ENCODE measurements at regions not wholly inside any gene's neighbourhood (a gene's known extent, or its start where the extent isn't known, plus 50 kb on each side); places are given as distances from the start of the nearest gene placed in this dataset.

DNA sequence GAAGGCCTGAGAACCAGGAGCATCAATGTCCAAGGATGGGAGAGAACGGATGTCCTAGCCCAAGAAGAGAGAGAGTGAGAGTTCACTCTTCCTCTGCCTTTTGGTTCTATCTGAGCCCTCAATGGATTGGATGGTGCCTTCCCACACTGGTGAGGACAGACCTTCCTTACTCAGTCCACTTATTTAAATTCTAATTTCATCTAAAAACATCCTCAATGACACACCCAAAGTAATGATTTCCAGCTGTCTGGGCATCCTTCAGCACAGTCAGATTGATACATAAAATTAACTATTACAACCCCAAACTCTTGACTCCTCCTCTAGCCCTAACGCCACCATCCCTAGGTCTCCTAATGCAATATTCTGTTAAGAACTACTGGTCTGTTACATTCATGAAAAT lies 122.0 kb downstream of the GAS1 start:
- no peak overlapping the region for H2BK20ac ChIP-seq (ENCODE audit: low read depth, low read length)
- H2AK9ac ChIP-seq (replicated peaks; ENCODE audit: low read depth, low read length, poor library complexity): no peak overlapping the region
- DNase-seq: no peak
- H3K9ac ChIP-seq (ENCODE audit: low read depth, low read length): no peak overlapping the region
- H3K9me1 ChIP-seq (ENCODE audit: insufficient read depth, low read length): no peaks in the 10 kb centered on the region
- no CpG with 5 or more reads among the region's 2 CpGs for WGBS, 2 experiments (ENCODE audit: extremely low coverage in 2 of 2, insufficient read length in 1 of 2)
- peaks cover 11% of the 10 kb centered on the region for H3K9me3 ChIP-seq (ENCODE audit: control insufficient read depth, insufficient read depth, low read length)
- H4K20me1 ChIP-seq (ENCODE audit: insufficient read depth, low read length): no peaks in the 10 kb centered on the region
- no peaks in the 10 kb centered on the region for H3K79me1 ChIP-seq (ENCODE audit: low read depth in 1 of 2, low read length in 2 of 2)
- intact Hi-C loops (cut with micrococcal nuclease) (loop anchor here (5.0 kb wide), 1 partner anchor 1402 kb away; no protein-coding TSS in a partner anchor), in situ Hi-C loops (cut with MboI; ENCODE audit: low sequenced_read_pairs) (no loop called here), dilution Hi-C loops (cut with HindIII; ENCODE audit: low sequenced_read_pairs, unreplicated experiment) (no loop called here)
- peaks cover 8% of the 10 kb centered on the region for H3K27me3 ChIP-seq (ENCODE audit: control insufficient read depth, insufficient read depth, low read length)
- peaks cover 12% of the 10 kb centered on the region for H3K4me1 ChIP-seq (ENCODE audit: control insufficient read depth, insufficient read depth, low read length)
- H3K4me2 ChIP-seq (ENCODE audit: low read depth, low read length): no peak overlapping the region
- H4K91ac ChIP-seq (ENCODE audit: insufficient read depth, low read depth, low read length): no peak overlapping the region
- no peaks in the 10 kb centered on the region for H3K36me3 ChIP-seq (ENCODE audit: control insufficient read depth, insufficient read depth, low read length)
- TF ChIP-seq RAD21 (IDR thresholded peaks at IDR 0.05; ENCODE audit: low read length) (no peak), CHD1 (IDR thresholded peaks at IDR 0.05; ENCODE audit: low read depth, low read length) (no peak), BHLHE40 (IDR thresholded peaks at IDR 0.05; ENCODE audit: low read depth, low read length) (no peak), SMC3 (IDR thresholded peaks at IDR 0.05; ENCODE audit: low read depth, low read length) (no peak), CEBPB (IDR thresholded peaks at IDR 0.05; ENCODE audit: low read depth, low read length) (no peak), FOS (IDR thresholded peaks at IDR 0.05; ENCODE audit: low read depth, low read length) (no peak), POLR2A (IDR thresholded peaks at IDR 0.05; ENCODE audit: low read depth, low read length) (no peak), MAZ (IDR thresholded peaks at IDR 0.05; ENCODE audit: borderline replicate concordance, low read depth, low read length) (no peak), NFE2L2 (IDR thresholded peaks at IDR 0.05; ENCODE audit: low read depth, low read length) (no peak), RFX5 (IDR thresholded peaks at IDR 0.05; ENCODE audit: low read depth, low read length) (no peak), MAFK (IDR thresholded peaks at IDR 0.05; ENCODE audit: low read depth, low read length) (no peak), MXI1 (IDR thresholded peaks at IDR 0.05; ENCODE audit: borderline replicate concordance, low read depth, low read length) (no peak), RCOR1 (IDR thresholded peaks at IDR 0.05; ENCODE audit: insufficient replicate concordance, low read length) (no peak)
- TF ChIP-seq, protein P1, sequence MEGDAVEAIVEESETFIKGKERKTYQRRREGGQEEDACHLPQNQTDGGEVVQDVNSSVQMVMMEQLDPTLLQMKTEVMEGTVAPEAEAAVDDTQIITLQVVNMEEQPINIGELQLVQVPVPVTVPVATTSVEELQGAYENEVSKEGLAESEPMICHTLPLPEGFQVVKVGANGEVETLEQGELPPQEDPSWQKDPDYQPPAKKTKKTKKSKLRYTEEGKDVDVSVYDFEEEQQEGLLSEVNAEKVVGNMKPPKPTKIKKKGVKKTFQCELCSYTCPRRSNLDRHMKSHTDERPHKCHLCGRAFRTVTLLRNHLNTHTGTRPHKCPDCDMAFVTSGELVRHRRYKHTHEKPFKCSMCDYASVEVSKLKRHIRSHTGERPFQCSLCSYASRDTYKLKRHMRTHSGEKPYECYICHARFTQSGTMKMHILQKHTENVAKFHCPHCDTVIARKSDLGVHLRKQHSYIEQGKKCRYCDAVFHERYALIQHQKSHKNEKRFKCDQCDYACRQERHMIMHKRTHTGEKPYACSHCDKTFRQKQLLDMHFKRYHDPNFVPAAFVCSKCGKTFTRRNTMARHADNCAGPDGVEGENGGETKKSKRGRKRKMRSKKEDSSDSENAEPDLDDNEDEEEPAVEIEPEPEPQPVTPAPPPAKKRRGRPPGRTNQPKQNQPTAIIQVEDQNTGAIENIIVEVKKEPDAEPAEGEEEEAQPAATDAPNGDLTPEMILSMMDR (conservative IDR thresholded peaks at IDR 0.05; ENCODE audit: low read depth, low read length): no peak
- TF ChIP-seq, protein P2, sequence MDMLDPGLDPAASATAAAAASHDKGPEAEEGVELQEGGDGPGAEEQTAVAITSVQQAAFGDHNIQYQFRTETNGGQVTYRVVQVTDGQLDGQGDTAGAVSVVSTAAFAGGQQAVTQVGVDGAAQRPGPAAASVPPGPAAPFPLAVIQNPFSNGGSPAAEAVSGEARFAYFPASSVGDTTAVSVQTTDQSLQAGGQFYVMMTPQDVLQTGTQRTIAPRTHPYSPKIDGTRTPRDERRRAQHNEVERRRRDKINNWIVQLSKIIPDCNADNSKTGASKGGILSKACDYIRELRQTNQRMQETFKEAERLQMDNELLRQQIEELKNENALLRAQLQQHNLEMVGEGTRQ (IDR thresholded peaks at IDR 0.05; ENCODE audit: low read depth, low read length): no peak
- TF ChIP-seq, protein P3, sequence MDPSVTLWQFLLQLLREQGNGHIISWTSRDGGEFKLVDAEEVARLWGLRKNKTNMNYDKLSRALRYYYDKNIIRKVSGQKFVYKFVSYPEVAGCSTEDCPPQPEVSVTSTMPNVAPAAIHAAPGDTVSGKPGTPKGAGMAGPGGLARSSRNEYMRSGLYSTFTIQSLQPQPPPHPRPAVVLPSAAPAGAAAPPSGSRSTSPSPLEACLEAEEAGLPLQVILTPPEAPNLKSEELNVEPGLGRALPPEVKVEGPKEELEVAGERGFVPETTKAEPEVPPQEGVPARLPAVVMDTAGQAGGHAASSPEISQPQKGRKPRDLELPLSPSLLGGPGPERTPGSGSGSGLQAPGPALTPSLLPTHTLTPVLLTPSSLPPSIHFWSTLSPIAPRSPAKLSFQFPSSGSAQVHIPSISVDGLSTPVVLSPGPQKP (IDR thresholded peaks at IDR 0.05; ENCODE audit: borderline replicate concordance, low read depth, low read length): no peak
- no peak overlapping the region for H4K8ac ChIP-seq (ENCODE audit: low read depth in 2 of 2, low read length in 2 of 2)
- H2BK15ac ChIP-seq (ENCODE audit: low read depth, low read length): no peak overlapping the region
- H2BK120ac ChIP-seq (ENCODE audit: low read depth, low read length): no peak overlapping the region
- no peak overlapping the region for H3K4me3 ChIP-seq (ENCODE audit: insufficient read depth, low read depth, low read length)
- ChIA-PET CTCF (no interaction called here), POLR2A (ENCODE audit: unreplicated experiment) (no interaction called here)
- no peak overlapping the region for H4K5ac ChIP-seq (ENCODE audit: low read depth, low read length)
- H2AK5ac ChIP-seq (ENCODE audit: low read depth, low read length): no peak overlapping the region
- no peak overlapping the region for H2AFZ ChIP-seq (replicated peaks; ENCODE audit: low read length, poor library complexity)
- BruUV-seq (replicated peaks): no TSS peak
- no peak overlapping the region for H3K27ac ChIP-seq (ENCODE audit: insufficient read depth, low read length)
- H2BK5ac ChIP-seq (ENCODE audit: low read depth, low read length, poor library complexity, severe bottlenecking): no peak overlapping the region
- no peak overlapping the region for H3K4ac ChIP-seq (ENCODE audit: low read depth, low read length)
- H3K18ac ChIP-seq (ENCODE audit: low read depth, low read length): no peak overlapping the region
- H3K14ac ChIP-seq (replicated peaks; ENCODE audit: low read depth, low read length): no peak overlapping the region
- no peak overlapping the region for H3K23ac ChIP-seq (ENCODE audit: low read depth, low read length)
- ATAC-seq (ENCODE audit: low read depth): no peak
- H3K56ac ChIP-seq (ENCODE audit: extremely low read depth, insufficient read depth, low read length): no peak overlapping the region
